ENCODE measurements at regions not wholly inside any gene's neighbourhood (a gene's known extent, or its start where the extent isn't known, plus 50 kb on each side); places are given as distances from the start of the nearest gene placed in this dataset.

GRCh38 chr5:89411891-89412290 lies 528.9 kb upstream of the MEF2C start:
- H4K20me1 ChIP-seq (ENCODE audit: insufficient read depth): no peaks in the 10 kb centered on the region
- H3F3A ChIP-seq (ENCODE audit: insufficient read depth, low read length, poor library complexity, severe bottlenecking): no peaks in the 10 kb centered on the region
- H3K9me2 ChIP-seq (ENCODE audit: insufficient read depth, low read length): no peaks in the 10 kb centered on the region
- TF ChIP-seq EP300 (conservative IDR thresholded peaks at IDR 0.05; ENCODE audit: poor library complexity, severe bottlenecking) (no peak), EZH2 (IDR thresholded peaks at IDR 0.05; ENCODE audit: borderline replicate concordance, insufficient read depth, low read length, poor library complexity, severe bottlenecking) (no peak), MXI1 (conservative IDR thresholded peaks at IDR 0.05; ENCODE audit: poor library complexity, severe bottlenecking) (no peak), RAD21 (conservative IDR thresholded peaks at IDR 0.05) (no peak), POLR2AphosphoS5 (IDR thresholded peaks at IDR 0.05) (no peak), TAF1 (IDR thresholded peaks at IDR 0.05; ENCODE audit: low read depth) (no peak), SMC3 (conservative IDR thresholded peaks at IDR 0.05; ENCODE audit: poor library complexity) (no peak)
- TF ChIP-seq, protein P1, sequence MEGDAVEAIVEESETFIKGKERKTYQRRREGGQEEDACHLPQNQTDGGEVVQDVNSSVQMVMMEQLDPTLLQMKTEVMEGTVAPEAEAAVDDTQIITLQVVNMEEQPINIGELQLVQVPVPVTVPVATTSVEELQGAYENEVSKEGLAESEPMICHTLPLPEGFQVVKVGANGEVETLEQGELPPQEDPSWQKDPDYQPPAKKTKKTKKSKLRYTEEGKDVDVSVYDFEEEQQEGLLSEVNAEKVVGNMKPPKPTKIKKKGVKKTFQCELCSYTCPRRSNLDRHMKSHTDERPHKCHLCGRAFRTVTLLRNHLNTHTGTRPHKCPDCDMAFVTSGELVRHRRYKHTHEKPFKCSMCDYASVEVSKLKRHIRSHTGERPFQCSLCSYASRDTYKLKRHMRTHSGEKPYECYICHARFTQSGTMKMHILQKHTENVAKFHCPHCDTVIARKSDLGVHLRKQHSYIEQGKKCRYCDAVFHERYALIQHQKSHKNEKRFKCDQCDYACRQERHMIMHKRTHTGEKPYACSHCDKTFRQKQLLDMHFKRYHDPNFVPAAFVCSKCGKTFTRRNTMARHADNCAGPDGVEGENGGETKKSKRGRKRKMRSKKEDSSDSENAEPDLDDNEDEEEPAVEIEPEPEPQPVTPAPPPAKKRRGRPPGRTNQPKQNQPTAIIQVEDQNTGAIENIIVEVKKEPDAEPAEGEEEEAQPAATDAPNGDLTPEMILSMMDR (IDR thresholded peaks at IDR 0.05; ENCODE audit: poor library complexity, severe bottlenecking): no peak
- TF ChIP-seq, protein P2, sequence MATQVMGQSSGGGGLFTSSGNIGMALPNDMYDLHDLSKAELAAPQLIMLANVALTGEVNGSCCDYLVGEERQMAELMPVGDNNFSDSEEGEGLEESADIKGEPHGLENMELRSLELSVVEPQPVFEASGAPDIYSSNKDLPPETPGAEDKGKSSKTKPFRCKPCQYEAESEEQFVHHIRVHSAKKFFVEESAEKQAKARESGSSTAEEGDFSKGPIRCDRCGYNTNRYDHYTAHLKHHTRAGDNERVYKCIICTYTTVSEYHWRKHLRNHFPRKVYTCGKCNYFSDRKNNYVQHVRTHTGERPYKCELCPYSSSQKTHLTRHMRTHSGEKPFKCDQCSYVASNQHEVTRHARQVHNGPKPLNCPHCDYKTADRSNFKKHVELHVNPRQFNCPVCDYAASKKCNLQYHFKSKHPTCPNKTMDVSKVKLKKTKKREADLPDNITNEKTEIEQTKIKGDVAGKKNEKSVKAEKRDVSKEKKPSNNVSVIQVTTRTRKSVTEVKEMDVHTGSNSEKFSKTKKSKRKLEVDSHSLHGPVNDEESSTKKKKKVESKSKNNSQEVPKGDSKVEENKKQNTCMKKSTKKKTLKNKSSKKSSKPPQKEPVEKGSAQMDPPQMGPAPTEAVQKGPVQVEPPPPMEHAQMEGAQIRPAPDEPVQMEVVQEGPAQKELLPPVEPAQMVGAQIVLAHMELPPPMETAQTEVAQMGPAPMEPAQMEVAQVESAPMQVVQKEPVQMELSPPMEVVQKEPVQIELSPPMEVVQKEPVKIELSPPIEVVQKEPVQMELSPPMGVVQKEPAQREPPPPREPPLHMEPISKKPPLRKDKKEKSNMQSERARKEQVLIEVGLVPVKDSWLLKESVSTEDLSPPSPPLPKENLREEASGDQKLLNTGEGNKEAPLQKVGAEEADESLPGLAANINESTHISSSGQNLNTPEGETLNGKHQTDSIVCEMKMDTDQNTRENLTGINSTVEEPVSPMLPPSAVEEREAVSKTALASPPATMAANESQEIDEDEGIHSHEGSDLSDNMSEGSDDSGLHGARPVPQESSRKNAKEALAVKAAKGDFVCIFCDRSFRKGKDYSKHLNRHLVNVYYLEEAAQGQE (IDR thresholded peaks at IDR 0.05; ENCODE audit: borderline replicate concordance): no peak
- H3K27me3 ChIP-seq (ENCODE audit: insufficient read depth, low read depth, low read length): no peaks in the 10 kb centered on the region
- H3K4me3 ChIP-seq (ENCODE audit: low read length): no peak overlapping the region
- no peaks in the 10 kb centered on the region for H3K79me2 ChIP-seq (replicated peaks; ENCODE audit: insufficient read depth, low read length)
- H3K9me3 ChIP-seq (ENCODE audit: low read length): no peaks in the 10 kb centered on the region
- no peak overlapping the region for H2AFZ ChIP-seq (ENCODE audit: low read depth, low read length)
- H3K27ac ChIP-seq (ENCODE audit: low read length): no peak overlapping the region
- no peak overlapping the region for H3K4me2 ChIP-seq (ENCODE audit: low read length)
- no peak overlapping the region for H3K9ac ChIP-seq (ENCODE audit: low read length)
- no peaks in the 10 kb centered on the region for H3K36me3 ChIP-seq (ENCODE audit: insufficient read depth, low read length)

- Histone ChIP-seq H3K27me3 (ENCODE audit: insufficient read depth, low read depth, low read length) (no peaks in the 10 kb centered on the region), H3K36me3 (ENCODE audit: insufficient read depth, low read length) (no peaks in the 10 kb centered on the region), H4K20me1 (ENCODE audit: insufficient read depth) (no peaks in the 10 kb centered on the region), H3K27ac (ENCODE audit: low read length) (no peak overlapping the region), H3K79me2 (replicated peaks; ENCODE audit: insufficient read depth, low read length) (no peaks in the 10 kb centered on the region), H3K9me2 (ENCODE audit: insufficient read depth, low read length) (no peaks in the 10 kb centered on the region), H3K9ac (ENCODE audit: low read length) (no peak overlapping the region), H2AFZ (ENCODE audit: low read depth, low read length) (no peak overlapping the region), H3K4me2 (ENCODE audit: low read length) (no peak overlapping the region), H3F3A (ENCODE audit: insufficient read depth, low read length, poor library complexity, severe bottlenecking) (no peaks in the 10 kb centered on the region), H3K9me3 (ENCODE audit: low read length) (no peaks in the 10 kb centered on the region), H3K4me3 (ENCODE audit: low read length) (no peak overlapping the region)
- TF ChIP-seq SMC3 (conservative IDR thresholded peaks at IDR 0.05; ENCODE audit: poor library complexity): no peak
- no peak for TF ChIP-seq EP300 (conservative IDR thresholded peaks at IDR 0.05; ENCODE audit: poor library complexity, severe bottlenecking)
- TF ChIP-seq POLR2AphosphoS5 (IDR thresholded peaks at IDR 0.05): no peak
- no peak for TF ChIP-seq TAF1 (IDR thresholded peaks at IDR 0.05; ENCODE audit: low read depth)
- TF ChIP-seq, protein P2 (IDR thresholded peaks at IDR 0.05; ENCODE audit: borderline replicate concordance): no peak
- no peak for TF ChIP-seq MXI1 (conservative IDR thresholded peaks at IDR 0.05; ENCODE audit: poor library complexity, severe bottlenecking)
- TF ChIP-seq RAD21 (conservative IDR thresholded peaks at IDR 0.05): no peak
- TF ChIP-seq, protein P1 (IDR thresholded peaks at IDR 0.05; ENCODE audit: poor library complexity, severe bottlenecking): no peak
- TF ChIP-seq EZH2 (IDR thresholded peaks at IDR 0.05; ENCODE audit: borderline replicate concordance, insufficient read depth, low read length, poor library complexity, severe bottlenecking): no peak
These were observed 524.1 kb upstream of the MEF2C start for GRCh38 chr5:89407054-89407453.

All from neural cell (in vitro differentiated cells).